ENCODE measurements at regions not wholly inside any gene's neighbourhood (a gene's known extent, or its start where the extent isn't known, plus 50 kb on each side); places are given as distances from the start of the nearest gene placed in this dataset.
"Not testable (repeated sequence)": the region's sequence is repeated elsewhere in the genome, so short reads cannot be mapped to it uniquely, and the experiment has no call there.

GRCh38 chr5:34188001-34188822, 145.2 kb upstream of the C1QTNF3 start:
- H3K4me3 Mint-ChIP-seq; H3K27me3 ChIP-seq (ENCODE audit: control insufficient read depth in 2 of 2, insufficient read depth in 2 of 2, low read length in 2 of 2); H3K9me3 ChIP-seq (replicated peaks in 1 of 2; ENCODE audit: control insufficient read depth in 1 of 2, insufficient read depth in 1 of 2, low read length in 2 of 2); H3K4me1 ChIP-seq (ENCODE audit: control insufficient read depth in 1 of 2, insufficient read depth in 2 of 2, low read length in 2 of 2); H3K9ac ChIP-seq (ENCODE audit: insufficient read depth, low read length, poor library complexity, severe bottlenecking); H3K27ac Mint-ChIP-seq; H3K27ac ChIP-seq (ENCODE audit: low read depth in 1 of 2, low read length in 2 of 2); H4K20me1 ChIP-seq (ENCODE audit: insufficient read depth, low read length); H2AFZ ChIP-seq (ENCODE audit: insufficient read depth, low read depth, low read length, poor library complexity, severe bottlenecking); H3K4me2 ChIP-seq (replicated peaks; ENCODE audit: extremely low read depth, low read length, poor library complexity, severe bottlenecking); H3K27me3 Mint-ChIP-seq (ENCODE audit: low read depth in 3 of 3); H3K4me1 Mint-ChIP-seq; intact Hi-C loops (cut with micrococcal nuclease); H3K4me3 ChIP-seq (replicated peaks in 1 of 3; ENCODE audit: low read depth in 2 of 3, low read length in 3 of 3); H3K79me2 ChIP-seq (ENCODE audit: insufficient read depth, low read length): not testable (repeated sequence)
- H3K36me3 ChIP-seq (replicated peaks in 1 of 2; ENCODE audit: control insufficient read depth in 1 of 2, insufficient read depth in 2 of 2, low read length in 2 of 2), result peaks cover 0 to 30% of the 10 kb centered on the region in 2 donors
- Mint-ChIP-seq H3K36me3 (peaks cover 34 to 39% of the 10 kb centered on the region in 2 donors), H3K9me3 (peaks cover 5 to 33% (median 12%) of the 10 kb centered on the region in 7 donors)
- peak; percentile 24 to 59 (median 34) for DNase-seq
- peak; percentile 45 for TF ChIP-seq CTCF (IDR thresholded peaks at IDR 0.05)
- WGBS (ENCODE audit: insufficient coverage), result 87% methylated on average over 7 of the region's 11 CpGs

- H3K4me2 ChIP-seq (replicated peaks; ENCODE audit: extremely low read depth, low read length, poor library complexity, severe bottlenecking); H4K20me1 ChIP-seq (ENCODE audit: insufficient read depth, low read length); H3K27ac Mint-ChIP-seq; H3K4me1 Mint-ChIP-seq; H3K79me2 ChIP-seq (ENCODE audit: insufficient read depth, low read length); H3K27ac ChIP-seq (ENCODE audit: low read depth in 1 of 2, low read length in 2 of 2); H3K9ac ChIP-seq (ENCODE audit: insufficient read depth, low read length, poor library complexity, severe bottlenecking); DNase-seq; H3K27me3 Mint-ChIP-seq (ENCODE audit: low read depth in 3 of 3); H3K4me3 ChIP-seq (replicated peaks in 1 of 3; ENCODE audit: low read depth in 2 of 3, low read length in 3 of 3); H3K4me3 Mint-ChIP-seq; H3K27me3 ChIP-seq (ENCODE audit: control insufficient read depth in 2 of 2, insufficient read depth in 2 of 2, low read length in 2 of 2); H2AFZ ChIP-seq (ENCODE audit: insufficient read depth, low read depth, low read length, poor library complexity, severe bottlenecking); intact Hi-C loops (cut with micrococcal nuclease); H3K4me1 ChIP-seq (ENCODE audit: control insufficient read depth in 1 of 2, insufficient read depth in 2 of 2, low read length in 2 of 2); H3K9me3 ChIP-seq (replicated peaks in 1 of 2; ENCODE audit: control insufficient read depth in 1 of 2, insufficient read depth in 1 of 2, low read length in 2 of 2): not testable (repeated sequence)
- Mint-ChIP-seq H3K36me3 (peaks cover 39 to 43% of the 10 kb centered on the region in 2 donors), H3K9me3 (peaks cover 5 to 33% (median 12%) of the 10 kb centered on the region in 7 donors)
- 99% methylated on average over 11 of the region's 21 CpGs for WGBS (ENCODE audit: insufficient coverage)
- peaks cover 0 to 30% of the 10 kb centered on the region in 2 donors for H3K36me3 ChIP-seq (replicated peaks in 1 of 2; ENCODE audit: control insufficient read depth in 1 of 2, insufficient read depth in 2 of 2, low read length in 2 of 2)
Measured at GRCh38 chr5:34189246-34189645, 146.2 kb upstream of the C1QTNF3 start.

GRCh38 chr5:34189752-34190411, 146.9 kb upstream of the C1QTNF3 start:
- H3K27me3 ChIP-seq (ENCODE audit: control insufficient read depth in 2 of 2, insufficient read depth in 2 of 2, low read length in 2 of 2); H3K9me3 ChIP-seq (replicated peaks in 1 of 2; ENCODE audit: control insufficient read depth in 1 of 2, insufficient read depth in 1 of 2, low read length in 2 of 2); H3K4me2 ChIP-seq (replicated peaks; ENCODE audit: extremely low read depth, low read length, poor library complexity, severe bottlenecking); H3K4me1 ChIP-seq (ENCODE audit: control insufficient read depth in 1 of 2, insufficient read depth in 2 of 2, low read length in 2 of 2); H4K20me1 ChIP-seq (ENCODE audit: insufficient read depth, low read length); H3K79me2 ChIP-seq (ENCODE audit: insufficient read depth, low read length); H3K4me3 ChIP-seq (replicated peaks in 1 of 3; ENCODE audit: low read depth in 2 of 3, low read length in 3 of 3); H3K4me1 Mint-ChIP-seq; H3K27me3 Mint-ChIP-seq (ENCODE audit: low read depth in 3 of 3); intact Hi-C loops (cut with micrococcal nuclease); H2AFZ ChIP-seq (ENCODE audit: insufficient read depth, low read depth, low read length, poor library complexity, severe bottlenecking); H3K27ac ChIP-seq (ENCODE audit: low read depth in 1 of 2, low read length in 2 of 2); H3K9ac ChIP-seq (ENCODE audit: insufficient read depth, low read length, poor library complexity, severe bottlenecking); H3K4me3 Mint-ChIP-seq: not testable (repeated sequence)
- peak in 2 of 3 donors; percentile 12 to 14 for DNase-seq
- Mint-ChIP-seq H3K36me3 (peaks cover 39 to 41% of the 10 kb centered on the region in 2 donors), H3K9me3 (peaks cover 5 to 33% (median 12%) of the 10 kb centered on the region in 7 donors), H3K27ac (peak overlapping the region in 1 of 7 donors; percentile 11)
- 98% methylated on average over 16 of the region's 16 CpGs for WGBS (ENCODE audit: insufficient coverage)
- H3K36me3 ChIP-seq (replicated peaks in 1 of 2; ENCODE audit: control insufficient read depth in 1 of 2, insufficient read depth in 2 of 2, low read length in 2 of 2), result peaks cover 0 to 30% of the 10 kb centered on the region in 2 donors

Measured in CD14-positive monocyte (primary cell).